Thyroid gland (tissue), 4 donors: ENCODE measurements at regions not wholly inside any gene's neighbourhood (a gene's known extent, or its start where the extent isn't known, plus 50 kb on each side); places are given as distances from the start of the nearest gene placed in this dataset.
"Not testable (repeated sequence)": the region's sequence is repeated elsewhere in the genome, so short reads cannot be mapped to it uniquely, and the experiment has no call there.

ENCODE experiments used
- DNase-seq, 2 donors: peaks; one replicate each; pipeline ENCODE4 v3.0.0-alpha.2; 2019
- H3K27ac ChIP-seq, 3 donors: fragments of 200-600 bp; sonication (generic); 1 replicate in 2 of 3; 2 replicates in 1 of 3; pipeline ENCODE4 v1.5.1; 2016 to 2019; ENCODE audit warnings: mild to moderate bottlenecking in 1 of 3, moderate library complexity in 1 of 3
- H3K27me3 ChIP-seq: fragments of 200-600 bp; sonication (generic); one replicate; pipeline ENCODE4 v1.5.1; 2019
- H3K36me3 ChIP-seq, 2 donors: fragments of 200-600 bp; sonication (generic); one replicate each; pipeline ENCODE4 v1.5.1; 2016 to 2019
- H3K4me1 ChIP-seq, 2 donors: fragments of 200-600 bp; sonication (generic); one replicate each; pipeline ENCODE4 v1.5.1; 2017 to 2019
- H3K4me3 ChIP-seq, 3 donors: fragments of 200-600 bp; sonication (generic); replicated peaks in 1 of 3; 1 replicate in 2 of 3; 2 replicates in 1 of 3; pipeline ENCODE4 v1.5.1; 2016; ENCODE audit warnings: mild to moderate bottlenecking in 1 of 3
- H3K9me3 ChIP-seq: fragments of 200-600 bp; sonication (generic); one replicate; pipeline ENCODE4 v1.5.1; 2017
- CTCF ChIP-seq, 6 experiments: fragments of 200-600 bp in 3 of 6; fragments of 450-650 bp in 3 of 6; sonication (generic) in 3 of 6; IDR thresholded peaks; one replicate each; pipeline ENCODE4 v1.5.1; 2016 to 2019; ENCODE audit warnings: antibody characterized with exemption in 6 of 6, mild to moderate bottlenecking in 2 of 6, inconsistent platforms in 1 of 6, moderate library complexity in 1 of 6
- POLR2A ChIP-seq, 2 donors: fragments of 450-650 bp; IDR thresholded peaks; one replicate each; pipeline ENCODE4 v1.6.1; 2017; ENCODE audit warnings: antibody characterized with exemption in 2 of 2, mild to moderate bottlenecking in 2 of 2, moderate library complexity in 1 of 2
- WGBS, 2 donors: methylation state at CpG; one replicate each; pipeline ENCODE4 v1.1.5; 2017; 5-methylcytosine and 5-hydroxymethylcytosine counted together
- intact Hi-C: fragments of 100-400 bp; cut with DNase I; formaldehyde crosslinking; loops from one replicate; pipeline ENCODE4 v1.15.1; 2023

DNA sequence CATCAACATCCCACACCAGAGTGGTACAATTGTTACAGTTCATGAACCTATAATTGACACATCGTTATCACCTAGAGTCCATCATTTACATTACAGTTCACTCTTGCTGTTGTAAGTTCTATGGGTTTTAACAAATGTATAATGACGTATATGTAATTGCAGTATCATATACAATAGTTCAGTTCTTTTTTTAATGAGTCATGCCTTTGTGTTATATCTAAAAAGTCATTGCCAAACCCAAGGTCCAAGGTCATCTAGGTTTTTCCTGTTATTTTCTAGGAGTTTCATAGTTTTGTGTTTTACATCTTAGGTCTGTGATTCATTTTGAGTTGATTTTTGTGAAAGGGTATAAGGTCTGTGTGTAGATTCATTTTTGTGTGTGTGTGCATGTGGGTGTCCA lies 160.9 kb upstream of the GALNT15 start:
- intact Hi-C loops, result no loop called here
- no peak overlapping the region for H3K27ac ChIP-seq
- no peaks in the 10 kb centered on the region for H3K36me3 ChIP-seq
- no peak for DNase-seq
- TF ChIP-seq CTCF (IDR thresholded peaks at IDR 0.05) (no peak), POLR2A (IDR thresholded peaks at IDR 0.05) (no peak)
- H3K4me3 ChIP-seq, result no peak overlapping the region
- no peaks in the 10 kb centered on the region for H3K4me1 ChIP-seq
- H3K27me3 ChIP-seq, result no peaks in the 10 kb centered on the region
- WGBS, 2 donors, result 90 to 92% methylated on average over 2 of the region's 2 CpGs
- no peaks in the 10 kb centered on the region for H3K9me3 ChIP-seq

- H3K27ac ChIP-seq, H3K9me3 ChIP-seq, H3K4me1 ChIP-seq, H3K4me3 ChIP-seq, H3K27me3 ChIP-seq, intact Hi-C loops, DNase-seq, H3K36me3 ChIP-seq: not testable (repeated sequence)
- 88 to 89% methylated on average over 4 of the region's 4 CpGs for WGBS, 2 donors
These were observed 152.7 kb upstream of the GALNT15 start for GRCh38 chr3:16021801-16022200.

GRCh38 chr3:16023881-16024280 lies 150.6 kb upstream of the GALNT15 start:
- H3K9me3 ChIP-seq, H3K4me1 ChIP-seq, intact Hi-C loops, H3K36me3 ChIP-seq, H3K27ac ChIP-seq, DNase-seq, H3K27me3 ChIP-seq, H3K4me3 ChIP-seq: not testable (repeated sequence)
- 91 to 94% methylated on average over 4 of the region's 4 CpGs for WGBS, 2 donors

GRCh38 chr3:16024548-16024947 lies 149.9 kb upstream of the GALNT15 start:
- 38 to 81% methylated on average over 1 of the region's 1 CpG for WGBS, 2 donors
- intact Hi-C loops, result no loop called here
- TF ChIP-seq POLR2A (IDR thresholded peaks at IDR 0.05) (no peak), CTCF (IDR thresholded peaks at IDR 0.05) (no peak)
- no peaks in the 10 kb centered on the region for H3K9me3 ChIP-seq
- H3K4me3 ChIP-seq, result no peak overlapping the region
- H3K36me3 ChIP-seq, result no peaks in the 10 kb centered on the region
- H3K27ac ChIP-seq, result no peak overlapping the region
- no peak for DNase-seq
- no peaks in the 10 kb centered on the region for H3K27me3 ChIP-seq
- H3K4me1 ChIP-seq, result no peaks in the 10 kb centered on the region

DNA sequence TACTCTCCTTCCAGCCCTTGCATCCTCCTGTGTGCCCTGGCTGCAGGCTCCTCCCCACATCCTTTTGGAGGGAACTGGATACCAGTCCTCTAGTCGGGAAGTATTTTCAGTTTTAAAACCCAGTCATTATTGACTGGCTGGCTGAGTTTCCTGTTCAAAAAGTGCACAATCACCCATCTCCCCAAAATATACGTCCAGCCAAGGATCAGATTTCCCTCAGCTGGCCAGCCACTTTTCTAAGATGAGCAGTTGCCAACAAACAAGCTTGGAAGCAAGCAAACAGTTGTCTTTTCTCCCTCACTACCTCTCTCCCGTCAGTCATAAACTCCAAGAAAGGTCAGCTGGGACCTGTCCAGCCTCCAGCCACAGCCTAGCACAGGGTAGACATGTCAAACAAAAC lies 147.7 kb upstream of the GALNT15 start:
- Histone ChIP-seq H3K4me1 (no peaks in the 10 kb centered on the region), H3K27me3 (no peaks in the 10 kb centered on the region), H3K9me3 (no peaks in the 10 kb centered on the region), H3K4me3 (no peak overlapping the region), H3K36me3 (no peaks in the 10 kb centered on the region), H3K27ac (no peak overlapping the region)
- intact Hi-C loops, result no loop called here
- TF ChIP-seq POLR2A (IDR thresholded peaks at IDR 0.05) (no peak), CTCF (IDR thresholded peaks at IDR 0.05) (no peak)
- DNase-seq, result no peak
- 30 to 35% methylated on average over 3 of the region's 3 CpGs for WGBS, 2 donors

DNA sequence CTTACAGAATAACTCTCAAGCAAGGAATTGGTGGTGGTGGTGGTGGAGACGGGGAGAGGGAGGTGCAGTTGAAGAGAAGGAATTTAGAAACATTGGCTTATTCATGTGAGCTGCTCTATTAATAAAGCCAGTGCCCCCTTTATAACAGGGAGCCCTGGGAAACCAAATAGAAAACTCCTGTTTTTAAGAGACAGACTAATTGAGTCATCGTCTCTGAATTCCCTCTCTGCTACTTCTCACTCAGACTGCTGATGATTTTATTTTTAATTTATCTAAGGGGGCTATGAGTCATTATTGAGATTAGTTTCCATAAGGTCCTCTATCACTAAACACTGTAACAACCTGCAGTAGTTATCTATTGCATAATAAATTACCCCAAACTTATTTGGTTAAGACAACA lies 145.9 kb upstream of the GALNT15 start:
- H3K36me3 ChIP-seq, result no peaks in the 10 kb centered on the region
- TF ChIP-seq CTCF (IDR thresholded peaks at IDR 0.05) (no peak), POLR2A (IDR thresholded peaks at IDR 0.05) (no peak)
- DNase-seq, result no peak
- no peak overlapping the region for H3K27ac ChIP-seq
- H3K4me3 ChIP-seq, result no peak overlapping the region
- intact Hi-C loops, result no loop called here
- H3K27me3 ChIP-seq, result no peaks in the 10 kb centered on the region
- 90 to 93% methylated on average over 2 of the region's 2 CpGs for WGBS, 2 donors
- no peaks in the 10 kb centered on the region for H3K4me1 ChIP-seq
- H3K9me3 ChIP-seq, result no peaks in the 10 kb centered on the region
